Astrocyte of the cerebellum (primary cell): ENCODE measurements at regions not wholly inside any gene's neighbourhood (a gene's known extent, or its start where the extent isn't known, plus 50 kb on each side); places are given as distances from the start of the nearest gene placed in this dataset.

Source experiments
- DNase-seq: peaks from one replicate; pipeline ENCODE4 v3.0.0-alpha.2; 2011; ENCODE audit warnings: low read depth
- H3K4me3 ChIP-seq: 2 replicates; pipeline ENCODE4 v1.5.1; 2011; ENCODE audit warnings: mild to moderate bottlenecking, low read depth, low read length, moderate library complexity
- CTCF ChIP-seq: IDR thresholded peaks from 2 replicates; pipeline ENCODE4 v1.5.1; 2012; ENCODE audit warnings: low read length, low read depth, moderate library complexity, mild to moderate bottlenecking; ENCODE audit errors: missing control alignments
- in situ Hi-C: cut with HindIII; loops from 2 replicates; pipeline ENCODE4 v1.10.0; 2017; ENCODE audit warnings: low sequenced_read_pairs

DNA sequence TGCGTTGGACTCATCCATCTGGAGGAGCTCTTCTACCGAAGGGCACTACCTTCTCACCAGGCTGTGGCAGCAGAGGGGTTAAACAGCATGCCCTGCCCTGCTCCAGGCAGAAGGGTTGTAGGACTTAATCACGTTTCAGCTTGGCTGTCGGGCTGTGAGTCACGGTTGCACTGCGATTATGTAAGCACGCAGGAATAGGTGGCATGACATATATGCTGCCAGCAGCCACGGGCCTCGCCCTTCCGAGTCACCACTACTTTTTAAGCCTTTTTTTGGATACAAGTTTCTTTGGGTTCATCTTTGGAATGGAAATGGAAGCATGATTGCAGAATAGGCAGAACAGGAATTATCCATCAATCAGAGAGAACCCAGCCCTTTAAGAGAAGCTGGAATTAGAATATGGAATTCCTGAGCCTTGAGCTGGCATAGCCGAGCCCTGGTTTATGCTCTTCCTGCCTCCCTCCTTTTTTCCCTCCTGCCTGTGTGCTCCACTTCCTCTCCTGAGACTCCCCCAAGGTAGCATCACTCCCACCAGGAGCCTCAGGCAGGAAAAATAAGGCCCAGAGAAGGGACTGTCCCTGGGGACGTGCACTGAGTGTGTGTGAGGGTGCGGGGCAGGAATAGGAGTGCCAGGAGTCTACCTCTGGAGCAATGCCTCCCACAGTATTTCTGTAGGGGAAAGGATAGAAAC is 86.8 kb downstream of the SEMA4F start:
- H3K4me3 ChIP-seq = no peak overlapping the region
- in situ Hi-C loops = no loop called here
- TF ChIP-seq CTCF = no peak
- peak; percentile 32 for DNase-seq

DNA sequence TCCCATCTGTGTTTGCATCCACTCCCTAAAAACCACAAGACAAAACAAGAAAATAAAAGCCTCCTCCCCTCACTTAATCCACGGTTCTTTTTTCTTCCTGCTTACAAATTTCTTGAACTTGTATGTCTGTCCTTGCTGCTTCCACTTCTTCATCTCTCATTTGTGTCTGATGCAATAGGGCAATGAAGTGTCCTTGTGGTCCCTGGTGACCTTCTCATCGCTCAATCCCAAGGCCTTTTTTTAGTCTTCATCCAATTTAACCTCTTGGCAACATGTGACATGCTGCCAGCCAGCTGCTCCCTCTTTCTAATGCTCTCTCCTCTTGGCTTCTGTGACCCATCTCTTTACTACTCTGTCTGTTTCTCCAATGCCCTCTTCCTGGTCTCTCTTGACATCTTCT is 87.6 kb downstream of the SEMA4F start:
- H3K4me3 ChIP-seq = no peak overlapping the region
- TF ChIP-seq CTCF = no peak
- no peak for DNase-seq
- in situ Hi-C loops = no loop called here

GRCh38 chr2:74742471-74742870 is 88.4 kb downstream of the SEMA4F start:
- in situ Hi-C loops = no loop called here
- no peak for DNase-seq
- no peak for TF ChIP-seq CTCF

DNA sequence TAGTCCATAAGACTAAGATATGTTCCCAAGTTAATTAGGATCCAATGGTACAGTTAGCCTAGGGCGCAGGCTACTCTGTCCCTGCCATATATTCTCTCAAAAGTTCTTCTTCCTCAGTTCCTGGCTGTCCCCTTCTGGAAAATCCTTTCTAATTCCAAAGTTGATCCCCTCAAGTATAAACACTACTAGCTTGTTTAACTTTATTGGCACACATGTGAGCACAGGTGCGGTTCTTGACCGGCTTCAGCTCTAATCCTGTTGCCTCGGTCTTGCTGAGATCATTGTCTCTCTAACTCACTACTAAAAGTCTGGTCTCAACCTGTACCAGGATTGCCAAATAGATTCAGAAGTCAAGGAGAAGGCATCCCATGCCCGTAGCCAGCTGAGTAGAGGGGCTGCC is 89.0 kb downstream of the SEMA4F start:
- TF ChIP-seq CTCF = no peak
- no peak for DNase-seq
- in situ Hi-C loops = no loop called here
- H3K4me3 ChIP-seq = no peak overlapping the region

More at GRCh38 chr2:74742471-74742870, 88.4 kb downstream of the SEMA4F start:
- H3K4me3 ChIP-seq = no peak overlapping the region

- in situ Hi-C loops = no loop called here
- TF ChIP-seq CTCF = no peak
- H3K4me3 ChIP-seq = no peak overlapping the region
- no peak for DNase-seq
Measured at GRCh38 chr2:74743778-74744177, 89.7 kb downstream of the SEMA4F start.

GRCh38 chr2:74744731-74745515 is 89.0 kb upstream of the HK2 start:
- no peak for DNase-seq
- in situ Hi-C loops = no loop called here
- TF ChIP-seq CTCF = no peak
- H3K4me3 ChIP-seq = no peak overlapping the region
